NT2/D1 (cell line): ENCODE measurements at regions not wholly inside any gene's neighbourhood (a gene's known extent, or its start where the extent isn't known, plus 50 kb on each side); places are given as distances from the start of the nearest gene placed in this dataset.

ENCODE experiments used
- DNase-seq: peaks from one replicate; pipeline ENCODE4 v3.0.0-alpha.2; 2011; ENCODE audit warnings: low read depth, low spot score
- H3K27me3 ChIP-seq: 2 replicates; pipeline ENCODE4 v1.6.0; 2011; ENCODE audit warnings: mild to moderate bottlenecking; ENCODE audit not compliant: insufficient read length, insufficient read depth
- H3K36me3 ChIP-seq: 2 replicates; pipeline ENCODE4 v1.6.1; 2011; ENCODE audit warnings: mild to moderate bottlenecking, low read length, mixed read lengths; ENCODE audit not compliant: insufficient read depth, insufficient read length
- H3K4me1 ChIP-seq: 2 replicates; pipeline ENCODE4 v1.5.1; 2011; ENCODE audit not compliant: insufficient read depth, insufficient read length
- H3K4me3 ChIP-seq: 2 replicates; pipeline ENCODE4 v1.5.1; 2011; ENCODE audit warnings: low read depth; ENCODE audit not compliant: insufficient read length
- H3K9ac ChIP-seq: 2 replicates; pipeline ENCODE4 v1.6.0; 2011; ENCODE audit warnings: low read depth; ENCODE audit not compliant: insufficient read length
- H3K9me3 ChIP-seq: 2 replicates; pipeline ENCODE4 v1.5.1; 2011; ENCODE audit warnings: mild to moderate bottlenecking, low read length; ENCODE audit not compliant: insufficient read depth
- SUZ12 ChIP-seq: IDR thresholded peaks from 2 replicates; pipeline ENCODE4 v1.6.1; 2011; ENCODE audit not compliant: insufficient read length, insufficient read depth; ENCODE audit errors: extremely low read depth
- YY1 ChIP-seq: IDR thresholded peaks from 2 replicates; pipeline ENCODE4 v1.6.1; 2011; ENCODE audit not compliant: insufficient read length, insufficient read depth
- ZNF274 ChIP-seq: IDR thresholded peaks from 2 replicates; pipeline ENCODE4 v1.6.1; 2011; ENCODE audit warnings: mild to moderate bottlenecking, low read depth, low read length

DNA sequence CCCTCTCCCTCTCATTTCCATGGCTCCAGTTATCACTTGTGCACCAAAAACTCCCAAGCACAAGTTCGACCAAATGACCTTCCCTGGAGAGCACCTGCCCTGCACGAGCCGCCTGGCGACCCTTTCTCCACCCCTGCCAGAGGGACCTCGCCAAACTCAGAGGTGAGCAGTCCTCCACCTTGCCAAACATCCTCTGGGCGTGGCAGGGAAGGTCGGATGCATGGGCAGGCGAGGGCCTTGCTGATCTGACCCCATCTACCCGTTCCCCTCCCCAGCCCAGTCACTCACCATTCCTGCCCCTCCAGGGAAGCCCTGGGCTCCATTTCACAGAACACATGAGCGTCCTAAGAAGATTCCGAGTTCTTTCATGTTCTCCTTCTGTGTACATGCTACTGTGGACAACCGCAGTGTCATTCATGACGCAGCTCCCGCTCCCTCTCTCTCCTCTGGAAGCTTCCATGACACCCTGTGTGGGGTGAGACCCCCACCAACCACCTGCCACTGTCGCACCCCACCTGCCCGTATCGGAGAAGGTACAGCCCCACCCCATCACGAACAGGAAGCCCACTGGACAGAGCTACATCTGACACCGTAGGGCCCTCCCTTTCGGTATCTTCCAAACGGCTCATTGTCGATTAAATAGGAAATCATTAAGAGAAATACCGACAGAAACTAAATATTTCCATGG, 104.3 kb downstream of the DACT2 start:
- Histone ChIP-seq H3K9ac (no peak overlapping the region), H3K36me3 (no peaks in the 10 kb centered on the region), H3K9me3 (no peaks in the 10 kb centered on the region), H3K4me3 (no peak overlapping the region), H3K27me3 (peaks cover under 1% of the 10 kb centered on the region), H3K4me1 (peaks cover 6% of the 10 kb centered on the region)
- no peak for DNase-seq
- no peak for TF ChIP-seq YY1
- no peak for TF ChIP-seq ZNF274
- TF ChIP-seq SUZ12, result no peak

- H3K9ac ChIP-seq, result no peak overlapping the region
- H3K4me3 ChIP-seq, result no peak overlapping the region
- TF ChIP-seq ZNF274 (no peak), YY1 (no peak), SUZ12 (no peak)
- peaks cover 3% of the 10 kb centered on the region for H3K27me3 ChIP-seq
- no peaks in the 10 kb centered on the region for H3K36me3 ChIP-seq
- no peak for DNase-seq
- H3K9me3 ChIP-seq, result no peaks in the 10 kb centered on the region
- H3K4me1 ChIP-seq, result peaks cover 12% of the 10 kb centered on the region
Observed at GRCh38 chr6:168214586-168215104, 104.9 kb downstream of the DACT2 start.

GRCh38 chr6:168213121-168213524, 106.5 kb downstream of the DACT2 start:
- no peak for DNase-seq
- no peaks in the 10 kb centered on the region for H3K36me3 ChIP-seq
- peaks cover 16% of the 10 kb centered on the region for H3K4me1 ChIP-seq
- no peak for TF ChIP-seq SUZ12
- no peak for TF ChIP-seq ZNF274
- no peak for TF ChIP-seq YY1
- peaks cover 3% of the 10 kb centered on the region for H3K27me3 ChIP-seq
- H3K9me3 ChIP-seq, result no peaks in the 10 kb centered on the region
- no peak overlapping the region for H3K9ac ChIP-seq
- H3K4me3 ChIP-seq, result no peak overlapping the region

GRCh38 chr6:168212362-168212761, 107.2 kb downstream of the DACT2 start:
- Histone ChIP-seq H3K4me1 (peaks cover 16% of the 10 kb centered on the region), H3K9ac (no peak overlapping the region), H3K36me3 (no peaks in the 10 kb centered on the region), H3K4me3 (no peak overlapping the region), H3K9me3 (no peaks in the 10 kb centered on the region), H3K27me3 (peaks cover 10% of the 10 kb centered on the region)
- TF ChIP-seq SUZ12 (no peak), YY1 (no peak), ZNF274 (no peak)
- no peak for DNase-seq

GRCh38 chr6:168211681-168212080, 107.9 kb downstream of the DACT2 start:
- DNase-seq, result no peak
- Histone ChIP-seq H3K4me1 (peaks cover 16% of the 10 kb centered on the region), H3K27me3 (peaks cover 11% of the 10 kb centered on the region), H3K9ac (no peak overlapping the region), H3K36me3 (no peaks in the 10 kb centered on the region), H3K9me3 (no peaks in the 10 kb centered on the region; the same call in 1 of the 2 replicates), H3K4me3 (no peak overlapping the region)
- no peak for TF ChIP-seq ZNF274
- TF ChIP-seq SUZ12, result no peak
- TF ChIP-seq YY1, result no peak

GRCh38 chr6:168210239-168211105, 109.1 kb downstream of the DACT2 start:
- Histone ChIP-seq H3K9ac (peak overlapping the region; percentile 8), H3K4me1 (peaks cover 16% of the 10 kb centered on the region), H3K4me3 (no peak overlapping the region), H3K36me3 (no peaks in the 10 kb centered on the region), H3K9me3 (peaks cover 7% of the 10 kb centered on the region; the same call in 1 of the 2 replicates), H3K27me3 (peaks cover 11% of the 10 kb centered on the region)
- no peak for TF ChIP-seq ZNF274
- TF ChIP-seq SUZ12, result no peak
- no peak for TF ChIP-seq YY1
- DNase-seq, result no peak

DNA sequence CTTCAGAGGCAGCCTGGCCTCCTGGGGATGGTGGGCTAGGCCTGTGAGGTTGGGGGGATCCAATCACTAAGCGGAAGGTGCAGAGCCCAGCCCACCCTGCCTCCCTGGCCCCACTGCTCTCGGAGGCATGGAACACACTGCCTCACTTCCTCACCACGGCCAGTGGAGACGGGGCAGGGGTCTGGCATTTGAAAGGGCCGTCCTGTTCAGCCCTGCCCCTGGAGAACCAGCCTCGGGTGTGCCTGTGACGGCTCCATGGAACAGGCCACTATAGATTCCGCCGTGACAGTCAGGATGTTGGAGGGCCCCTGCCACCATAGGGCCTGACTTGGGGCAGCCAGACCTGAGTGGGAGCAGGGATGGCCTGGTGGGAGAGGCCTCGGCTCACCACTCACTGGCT, 110.2 kb downstream of the DACT2 start:
- H3K27me3 ChIP-seq, result peaks cover 11% of the 10 kb centered on the region

More for the DNA sequence above, 110.2 kb downstream of the DACT2 start:
- TF ChIP-seq ZNF274, result no peak
- no peak for TF ChIP-seq SUZ12
- no peak for TF ChIP-seq YY1
- H3K9ac ChIP-seq, result peak overlapping the region; percentile 5
- peaks cover 16% of the 10 kb centered on the region for H3K4me1 ChIP-seq
- H3K9me3 ChIP-seq, result peaks cover 7% of the 10 kb centered on the region; the same call in 1 of the 2 replicates
- no peak for DNase-seq
- H3K4me3 ChIP-seq, result no peak overlapping the region
- no peaks in the 10 kb centered on the region for H3K36me3 ChIP-seq
